IPS-20b (cell line): ENCODE measurements at regions not wholly inside any gene's neighbourhood (a gene's known extent, or its start where the extent isn't known, plus 50 kb on each side); places are given as distances from the start of the nearest gene placed in this dataset.

Experiments used
- H3K27ac ChIP-seq: one replicate; pipeline ENCODE4 v1.5.1; 2013; ENCODE audit warnings: low read length
- H3K27me3 ChIP-seq: 2 replicates; pipeline ENCODE4 v1.6.1; 2013; ENCODE audit warnings: mild to moderate bottlenecking, low read length, inconsistent platforms; ENCODE audit not compliant: insufficient read depth
- H3K36me3 ChIP-seq: 2 replicates; pipeline ENCODE4 v1.6.1; 2013; ENCODE audit warnings: low read depth, mild to moderate bottlenecking, inconsistent platforms, low read length, moderate library complexity; ENCODE audit not compliant: insufficient read depth
- H3K4me1 ChIP-seq: 2 replicates; pipeline ENCODE4 v1.6.1; 2013; ENCODE audit warnings: mild to moderate bottlenecking, control low read depth, inconsistent platforms, low read length, moderate library complexity; ENCODE audit not compliant: insufficient read depth
- H3K4me3 ChIP-seq: 2 replicates; pipeline ENCODE4 v1.5.1; 2013; ENCODE audit warnings: mild to moderate bottlenecking, low read length, inconsistent platforms
- H3K9ac ChIP-seq: 2 replicates; pipeline ENCODE4 v1.6.1; 2013; ENCODE audit warnings: low read depth, mild to moderate bottlenecking, inconsistent platforms, low read length, moderate library complexity
- H3K9me3 ChIP-seq: 2 replicates; pipeline ENCODE4 v1.6.1; 2013; ENCODE audit warnings: mild to moderate bottlenecking, low read depth, low read length, inconsistent platforms; ENCODE audit not compliant: insufficient read depth

- H3K9ac ChIP-seq, result no peak overlapping the region
- no peaks in the 10 kb centered on the region for H3K4me1 ChIP-seq
- no peaks in the 10 kb centered on the region for H3K36me3 ChIP-seq
- H3K4me3 ChIP-seq, result no peak overlapping the region
- H3K27ac ChIP-seq, result no peak overlapping the region
- 0 out of 2 replicates have a peak, but pooled peaks cover 3% of the 10 kb centered on the region for H3K27me3 ChIP-seq
- H3K9me3 ChIP-seq, result no peaks in the 10 kb centered on the region
Observed at GRCh38 chr20:60480950-60481742, 522.9 kb downstream of the CDH26 start.

- Histone ChIP-seq H3K36me3 (no peaks in the 10 kb centered on the region), H3K27ac (no peak overlapping the region), H3K4me3 (no peak overlapping the region), H3K27me3 (0 out of 2 replicates have a peak, but pooled peaks cover 3% of the 10 kb centered on the region), H3K9ac (no peak overlapping the region), H3K9me3 (no peaks in the 10 kb centered on the region), H3K4me1 (no peaks in the 10 kb centered on the region)
Observed at GRCh38 chr20:60481743-60482133, 523.5 kb downstream of the CDH26 start.

GRCh38 chr20:60482221-60483008 lies 524.2 kb downstream of the CDH26 start:
- no peaks in the 10 kb centered on the region for H3K36me3 ChIP-seq
- H3K9me3 ChIP-seq, result no peaks in the 10 kb centered on the region
- no peak overlapping the region for H3K4me3 ChIP-seq
- no peak overlapping the region for H3K9ac ChIP-seq
- H3K27ac ChIP-seq, result no peak overlapping the region
- 0 out of 2 replicates have a peak, but pooled peaks cover 3% of the 10 kb centered on the region for H3K27me3 ChIP-seq
- H3K4me1 ChIP-seq, result no peaks in the 10 kb centered on the region

GRCh38 chr20:60483371-60483770 lies 525.1 kb downstream of the CDH26 start:
- Histone ChIP-seq H3K36me3 (no peaks in the 10 kb centered on the region), H3K27me3 (0 out of 2 replicates have a peak, but pooled peaks cover 3% of the 10 kb centered on the region), H3K4me1 (no peaks in the 10 kb centered on the region), H3K27ac (no peak overlapping the region), H3K9ac (no peak overlapping the region), H3K9me3 (no peaks in the 10 kb centered on the region), H3K4me3 (no peak overlapping the region)

GRCh38 chr20:60484316-60484715 lies 526.1 kb downstream of the CDH26 start:
- Histone ChIP-seq H3K4me1 (no peaks in the 10 kb centered on the region), H3K27me3 (0 out of 2 replicates have a peak, but pooled peaks cover 3% of the 10 kb centered on the region), H3K9me3 (no peaks in the 10 kb centered on the region), H3K27ac (no peak overlapping the region), H3K9ac (no peak overlapping the region), H3K36me3 (no peaks in the 10 kb centered on the region), H3K4me3 (no peak overlapping the region)

GRCh38 chr20:60485012-60485760 lies 527.0 kb downstream of the CDH26 start:
- Histone ChIP-seq H3K27ac (no peak overlapping the region), H3K4me1 (no peaks in the 10 kb centered on the region), H3K9ac (no peak overlapping the region), H3K9me3 (no peaks in the 10 kb centered on the region), H3K27me3 (0 out of 2 replicates have a peak, but pooled peaks cover 3% of the 10 kb centered on the region), H3K4me3 (no peak overlapping the region), H3K36me3 (no peaks in the 10 kb centered on the region)

- H3K9me3 ChIP-seq, result no peaks in the 10 kb centered on the region
- H3K9ac ChIP-seq, result no peak overlapping the region
- H3K27me3 ChIP-seq, result 0 out of 2 replicates have a peak, but pooled peaks cover 3% of the 10 kb centered on the region
Observed at GRCh38 chr20:60486315-60486714, 528.1 kb downstream of the CDH26 start.

GRCh38 chr20:60486937-60487336 lies 528.7 kb downstream of the CDH26 start:
- H3K9ac ChIP-seq, result no peak overlapping the region
- H3K27me3 ChIP-seq, result 0 out of 2 replicates have a peak, but pooled peaks cover 3% of the 10 kb centered on the region
- H3K9me3 ChIP-seq, result no peaks in the 10 kb centered on the region
- H3K27ac ChIP-seq, result no peak overlapping the region
- H3K36me3 ChIP-seq, result no peaks in the 10 kb centered on the region
- no peak overlapping the region for H3K4me3 ChIP-seq
- peaks cover 7% of the 10 kb centered on the region for H3K4me1 ChIP-seq

More at GRCh38 chr20:60486315-60486714, 528.1 kb downstream of the CDH26 start:
- Histone ChIP-seq H3K27ac (no peak overlapping the region), H3K4me1 (peaks cover 1% of the 10 kb centered on the region; the same call in 1 of the 2 replicates), H3K4me3 (no peak overlapping the region), H3K36me3 (no peaks in the 10 kb centered on the region)

GRCh38 chr20:60490217-60491050 lies 532.2 kb downstream of the CDH26 start:
- Histone ChIP-seq H3K9me3 (no peaks in the 10 kb centered on the region), H3K4me1 (peaks cover 10% of the 10 kb centered on the region), H3K27me3 (0 out of 2 replicates have a peak, but pooled peaks cover 1% of the 10 kb centered on the region), H3K9ac (no peak overlapping the region), H3K27ac (no peak overlapping the region), H3K36me3 (no peaks in the 10 kb centered on the region), H3K4me3 (no peak overlapping the region)

GRCh38 chr20:60491051-60491581 lies 532.9 kb downstream of the CDH26 start:
- no peaks in the 10 kb centered on the region for H3K36me3 ChIP-seq
- no peaks in the 10 kb centered on the region for H3K9me3 ChIP-seq
- no peak overlapping the region for H3K4me3 ChIP-seq
- H3K27ac ChIP-seq, result no peak overlapping the region
- H3K4me1 ChIP-seq, result peaks cover 10% of the 10 kb centered on the region
- H3K27me3 ChIP-seq, result no peaks in the 10 kb centered on the region
- no peak overlapping the region for H3K9ac ChIP-seq
